GM12878 (cell line): ENCODE measurements at regions not wholly inside any gene's neighbourhood (a gene's known extent, or its start where the extent isn't known, plus 50 kb on each side); places are given as distances from the start of the nearest gene placed in this dataset.

Experiments used
- ATAC-seq: fragments of 200-7000 bp; cut with Tn5 transposase; 3 replicates; pipeline ENCODE4 v1.9.1; 2020; ENCODE audit warnings: mild to moderate bottlenecking, moderate library complexity
- BruUV-seq: library from RNA; stranded (reverse); fragments of 400-500 nt; replicated peaks from 2 replicates; lab custom pipeline; 2021; lab: Mats Ljungman, UMichigan
- CTCF ChIA-PET: fragments of 300-600 bp; sonication (Branson Sonifier 250); formaldehyde crosslinking; extraction: SDS; loops from one replicate; lab custom pipeline; 2021; ENCODE audit warnings: inconsistent platforms; lab: Yijun Ruan, JAX
- POLR2A ChIA-PET: fragments of 350-600 bp; formaldehyde crosslinking; extraction: SDS; loops from one replicate; lab custom pipeline; 2021; ENCODE audit warnings: inconsistent platforms; lab: Charles Lee
- RAD21 ChIA-PET: fragments of 300-600 bp; sonication (Branson Sonifier 250); formaldehyde crosslinking; loops from one replicate; lab custom pipeline; 2023; ENCODE audit warnings: antibody characterized with exemption; ENCODE audit not compliant: unreplicated experiment; lab: Charles Lee
- SMC1A ChIA-PET: fragments of 300-600 bp; sonication (Branson Sonifier 250); formaldehyde crosslinking; loops from one replicate; lab custom pipeline; 2023; ENCODE audit not compliant: unreplicated experiment, uncharacterized antibody; lab: Charles Lee
- DNase-seq: peaks from one replicate; pipeline ENCODE4 v3.0.0-alpha.2; 2011; ENCODE audit warnings: low read depth, low spot score
- FAIRE-seq: peaks from 3 replicates; lab custom pipeline; 2011; peaks lifted over from hg19 to GRCh38; lab: Jason Lieb, UNC
- H2AFZ ChIP-seq: 2 replicates; pipeline ENCODE4 v1.6.0; 2011; ENCODE audit warnings: low read depth, low read length, control low read depth; ENCODE audit not compliant: control insufficient read depth
- H3K27ac ChIP-seq: 2 replicates; pipeline ENCODE4 v1.5.1; 2011; ENCODE audit warnings: control low read depth; ENCODE audit not compliant: control insufficient read depth, insufficient read depth
- H3K27me3 ChIP-seq, 2 experiments: replicated peaks in 1 of 2; 2 replicates each; pipeline versions ENCODE4 v1.6.0 to v1.6.1; 2011; ENCODE audit warnings: low read length in 1 of 2; ENCODE audit not compliant: control insufficient read depth in 2 of 2, insufficient read depth in 2 of 2
- H3K36me3 ChIP-seq, 2 experiments: 2 replicates each; pipeline ENCODE4 v1.5.1; 2011; ENCODE audit warnings: low read length in 1 of 2; ENCODE audit not compliant: control insufficient read depth in 2 of 2, insufficient read depth in 2 of 2
- H3K4me1 ChIP-seq: 2 replicates; pipeline ENCODE4 v1.6.1; 2011; ENCODE audit warnings: mild to moderate bottlenecking, low read length, moderate library complexity, mixed read lengths; ENCODE audit not compliant: control insufficient read depth, insufficient read depth
- H3K4me2 ChIP-seq: 2 replicates; pipeline ENCODE4 v1.6.0; 2011; ENCODE audit warnings: control low read depth; ENCODE audit not compliant: control insufficient read depth, insufficient read depth
- H3K4me3 ChIP-seq: fragments of 200-600 bp; sonication (generic); 2 replicates; pipeline ENCODE4 v1.5.1; 2016
- H3K79me2 ChIP-seq: 2 replicates; pipeline ENCODE4 v1.6.0; 2011; ENCODE audit warnings: low read length; ENCODE audit not compliant: control insufficient read depth, insufficient read depth
- H3K9ac ChIP-seq: 2 replicates; pipeline ENCODE4 v1.8.0; 2011; ENCODE audit warnings: low read length, control low read depth, mixed read lengths; ENCODE audit not compliant: control insufficient read depth, insufficient read depth
- H3K9me3 ChIP-seq: replicated peaks from 3 replicates; pipeline ENCODE4 v1.5.1; 2011; ENCODE audit warnings: mild to moderate bottlenecking, low read length; ENCODE audit not compliant: control insufficient read depth, insufficient read depth
- H4K20me1 ChIP-seq: 2 replicates; pipeline ENCODE4 v1.6.0; 2011; ENCODE audit not compliant: control insufficient read depth, insufficient read depth
- BCL11A ChIP-seq: IDR thresholded peaks from 2 replicates; pipeline ENCODE4 v1.6.1; 2011; ENCODE audit warnings: low read depth, low read length
- ESRRA ChIP-seq: IDR thresholded peaks from 2 replicates; pipeline ENCODE4 v1.6.1; 2012; ENCODE audit warnings: mild to moderate bottlenecking, low read length, improper control_type of control experiment
- FOS ChIP-seq: IDR thresholded peaks from 3 replicates; pipeline ENCODE4 v1.6.1; 2011; ENCODE audit warnings: borderline replicate concordance; ENCODE audit not compliant: insufficient read length; ENCODE audit errors: extremely low read depth
- GABPA ChIP-seq: IDR thresholded peaks from 2 replicates; pipeline ENCODE4 v1.6.1; 2014; ENCODE audit warnings: antibody characterized with exemption, low read depth, mild to moderate bottlenecking, inconsistent platforms
- MEF2B ChIP-seq: fragments of 450-650 bp; IDR thresholded peaks from 2 replicates; pipeline ENCODE4 v1.6.1; 2018; ENCODE audit warnings: mild to moderate bottlenecking, moderate library complexity; ENCODE audit not compliant: partially characterized antibody, poor library complexity, severe bottlenecking
- MTA2 ChIP-seq: fragments of 450-650 bp; IDR thresholded peaks from 2 replicates; pipeline ENCODE4 v1.6.1; 2016; ENCODE audit warnings: low read depth, mild to moderate bottlenecking, moderate library complexity
- SP1 ChIP-seq: IDR thresholded peaks from one replicate; pipeline ENCODE4 v1.6.1; 2011; ENCODE audit warnings: low read depth, low read length
- SRF ChIP-seq, 2 experiments: IDR thresholded peaks; 2 replicates each; pipeline ENCODE4 v1.6.1; 2011; ENCODE audit warnings: low read depth in 2 of 2, low read length in 2 of 2, mild to moderate bottlenecking in 1 of 2, moderate library complexity in 1 of 2
- STAT1 ChIP-seq: fragments of 450-650 bp; conservative IDR thresholded peaks from 2 replicates; pipeline ENCODE4 v1.6.1; 2014; ENCODE audit warnings: antibody characterized with exemption, mild to moderate bottlenecking
- STAT3 ChIP-seq: IDR thresholded peaks from 2 replicates; pipeline ENCODE4 v1.6.1; 2011; ENCODE audit warnings: low read depth, low read length, improper control_type of control experiment
- ZSCAN29 ChIP-seq: fragments of 450-650 bp; IDR thresholded peaks from 2 replicates; pipeline ENCODE4 v1.6.1; 2017; ENCODE audit warnings: mild to moderate bottlenecking, moderate library complexity
- ZZZ3 ChIP-seq: IDR thresholded peaks from 2 replicates; pipeline ENCODE4 v1.6.1; 2011; ENCODE audit warnings: low read depth; ENCODE audit not compliant: control insufficient read depth, insufficient read length
- WGBS: methylation state at CpG from one replicate; pipeline ENCODE4 v1.1.6; 2016; ENCODE audit warnings: low lambda C conversion rate; ENCODE audit not compliant: insufficient replicate concordance, insufficient coverage; ENCODE audit errors: missing lambda C conversion rate; 5-methylcytosine and 5-hydroxymethylcytosine counted together
- in situ Hi-C: fragments of 300-500 bp; cut with MboI; formaldehyde crosslinking; loops from 9 replicates; pipeline ENCODE4 v1.14.3; 2018; ENCODE audit warnings: mixed read lengths
- intact Hi-C: fragments of 100-400 bp; cut with micrococcal nuclease; formaldehyde crosslinking; loops from one replicate; pipeline ENCODE4 v1.14.2; 2022; ENCODE audit not compliant: unreplicated experiment
- TF ChIP-seq, protein P1 (sequence below): fragments of 450-650 bp; IDR thresholded peaks from 2 replicates; pipeline ENCODE4 v1.6.1; 2017; ENCODE audit warnings: mild to moderate bottlenecking, low read depth, inconsistent platforms; ENCODE audit not compliant: poor library complexity, severe bottlenecking
- TF ChIP-seq, protein P2 (sequence below): fragments of 450-650 bp; IDR thresholded peaks from 2 replicates; pipeline ENCODE4 v1.6.1; 2018; ENCODE audit warnings: mild to moderate bottlenecking, low read depth, moderate library complexity; ENCODE audit not compliant: partially characterized antibody
- TF ChIP-seq, protein P3 (sequence below): fragments of 450-650 bp; formaldehyde crosslinking; IDR thresholded peaks from 2 replicates; pipeline ENCODE4 v1.4.0; 2022; ENCODE audit warnings: mild to moderate bottlenecking, moderate library complexity

DNA sequence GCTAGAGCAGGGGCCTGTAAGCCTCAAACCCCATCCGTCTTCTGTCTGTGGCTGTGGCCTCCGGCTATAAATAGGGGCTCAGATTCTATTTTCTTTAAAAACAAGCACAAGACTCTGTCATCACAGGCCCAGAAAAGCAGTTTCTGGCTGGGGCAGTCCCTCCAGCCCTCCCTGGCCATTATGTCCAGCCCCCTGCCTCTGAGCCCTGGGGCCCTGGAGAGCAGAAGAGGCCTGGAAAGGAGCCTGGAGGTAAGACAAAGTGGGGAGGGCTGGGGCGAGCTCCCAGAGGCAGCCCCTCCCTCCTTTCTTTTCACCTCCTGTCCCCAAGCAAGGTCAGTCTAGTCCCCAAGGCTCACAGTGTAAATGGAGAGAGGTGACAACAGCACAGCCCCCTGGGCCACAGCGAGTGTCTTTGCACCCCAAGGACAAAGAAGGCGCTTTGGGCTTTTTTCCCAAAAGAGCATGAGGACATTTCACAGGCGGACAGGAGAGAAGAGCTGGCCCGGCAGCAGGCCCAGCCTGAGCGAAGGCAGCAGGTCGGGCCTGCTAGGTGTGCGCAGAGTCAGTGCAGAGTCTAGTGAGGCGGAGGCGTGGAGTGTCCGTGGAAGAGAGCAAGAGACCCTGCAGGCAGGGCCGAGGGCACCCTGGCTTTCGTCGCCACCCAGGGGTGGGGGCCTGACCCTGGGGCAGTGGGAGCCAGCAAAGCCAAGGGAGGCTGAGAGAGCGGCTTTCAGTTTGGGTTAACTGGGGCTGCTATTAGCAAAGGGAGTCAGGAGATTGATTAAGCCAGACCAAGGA, 188.3 kb downstream of the TBC1D2B start:
- intact Hi-C loops, result no loop called here
- H3K4me2 ChIP-seq, result no peak overlapping the region
- ChIA-PET POLR2A (no interaction called here), RAD21 (no interaction called here), CTCF (interaction anchor here (0.8 kb wide), 1 partner anchor 11 kb away, joined by 4 read pairs; no protein-coding TSS in a partner anchor), SMC1A (interaction anchor here (0.9 kb wide), 1 partner anchor 256 kb away, joined by 3 read pairs; no protein-coding TSS in a partner anchor)
- WGBS, result 30% methylated on average over 17 of the region's 17 CpGs
- H3K79me2 ChIP-seq, result no peaks in the 10 kb centered on the region
- FAIRE-seq, result no peak
- in situ Hi-C loops, result no loop called here
- H3K4me1 ChIP-seq, result peaks cover 2% of the 10 kb centered on the region; the same call in 1 of the 2 replicates
- no peak overlapping the region for H3K9ac ChIP-seq
- H3K36me3 ChIP-seq, result no peaks in the 10 kb centered on the region
- no peak overlapping the region for H3K4me3 ChIP-seq
- H3K27ac ChIP-seq, result no peak overlapping the region
- H2AFZ ChIP-seq, result no peak overlapping the region
- H4K20me1 ChIP-seq, result no peaks in the 10 kb centered on the region
- no TSS peak for BruUV-seq
- no peaks in the 10 kb centered on the region for H3K27me3 ChIP-seq
- H3K9me3 ChIP-seq, result no peaks in the 10 kb centered on the region
- DNase-seq, result no peak
- 0 out of 3 replicates have a peak, but pooled peaks have one; percentile 2 for ATAC-seq
- TF ChIP-seq GABPA (no peak), STAT1 (no peak), BCL11A (no peak), ZSCAN29 (no peak), STAT3 (no peak), SP1 (no peak), ZZZ3 (no peak), ESRRA (no peak), MEF2B (peak; percentile 84), FOS (no peak), MTA2 (peak; percentile 45; the same call in 1 of the 2 replicates), SRF (IDR thresholded peaks at IDR 0.05; ENCODE audit: low read depth in 2 of 2, low read length in 2 of 2) (no peak)
- TF ChIP-seq, protein P1, sequence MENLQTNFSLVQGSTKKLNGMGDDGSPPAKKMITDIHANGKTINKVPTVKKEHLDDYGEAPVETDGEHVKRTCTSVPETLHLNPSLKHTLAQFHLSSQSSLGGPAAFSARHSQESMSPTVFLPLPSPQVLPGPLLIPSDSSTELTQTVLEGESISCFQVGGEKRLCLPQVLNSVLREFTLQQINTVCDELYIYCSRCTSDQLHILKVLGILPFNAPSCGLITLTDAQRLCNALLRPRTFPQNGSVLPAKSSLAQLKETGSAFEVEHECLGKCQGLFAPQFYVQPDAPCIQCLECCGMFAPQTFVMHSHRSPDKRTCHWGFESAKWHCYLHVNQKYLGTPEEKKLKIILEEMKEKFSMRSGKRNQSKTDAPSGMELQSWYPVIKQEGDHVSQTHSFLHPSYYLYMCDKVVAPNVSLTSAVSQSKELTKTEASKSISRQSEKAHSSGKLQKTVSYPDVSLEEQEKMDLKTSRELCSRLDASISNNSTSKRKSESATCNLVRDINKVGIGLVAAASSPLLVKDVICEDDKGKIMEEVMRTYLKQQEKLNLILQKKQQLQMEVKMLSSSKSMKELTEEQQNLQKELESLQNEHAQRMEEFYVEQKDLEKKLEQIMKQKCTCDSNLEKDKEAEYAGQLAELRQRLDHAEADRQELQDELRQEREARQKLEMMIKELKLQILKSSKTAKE, result peak; percentile 25
- TF ChIP-seq, protein P2, sequence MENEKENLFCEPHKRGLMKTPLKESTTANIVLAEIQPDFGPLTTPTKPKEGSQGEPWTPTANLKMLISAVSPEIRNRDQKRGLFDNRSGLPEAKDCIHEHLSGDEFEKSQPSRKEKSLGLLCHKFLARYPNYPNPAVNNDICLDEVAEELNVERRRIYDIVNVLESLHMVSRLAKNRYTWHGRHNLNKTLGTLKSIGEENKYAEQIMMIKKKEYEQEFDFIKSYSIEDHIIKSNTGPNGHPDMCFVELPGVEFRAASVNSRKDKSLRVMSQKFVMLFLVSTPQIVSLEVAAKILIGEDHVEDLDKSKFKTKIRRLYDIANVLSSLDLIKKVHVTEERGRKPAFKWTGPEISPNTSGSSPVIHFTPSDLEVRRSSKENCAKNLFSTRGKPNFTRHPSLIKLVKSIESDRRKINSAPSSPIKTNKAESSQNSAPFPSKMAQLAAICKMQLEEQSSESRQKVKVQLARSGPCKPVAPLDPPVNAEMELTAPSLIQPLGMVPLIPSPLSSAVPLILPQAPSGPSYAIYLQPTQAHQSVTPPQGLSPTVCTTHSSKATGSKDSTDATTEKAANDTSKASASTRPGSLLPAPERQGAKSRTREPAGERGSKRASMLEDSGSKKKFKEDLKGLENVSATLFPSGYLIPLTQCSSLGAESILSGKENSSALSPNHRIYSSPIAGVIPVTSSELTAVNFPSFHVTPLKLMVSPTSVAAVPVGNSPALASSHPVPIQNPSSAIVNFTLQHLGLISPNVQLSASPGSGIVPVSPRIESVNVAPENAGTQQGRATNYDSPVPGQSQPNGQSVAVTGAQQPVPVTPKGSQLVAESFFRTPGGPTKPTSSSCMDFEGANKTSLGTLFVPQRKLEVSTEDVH, result no peak
- TF ChIP-seq, protein P3, sequence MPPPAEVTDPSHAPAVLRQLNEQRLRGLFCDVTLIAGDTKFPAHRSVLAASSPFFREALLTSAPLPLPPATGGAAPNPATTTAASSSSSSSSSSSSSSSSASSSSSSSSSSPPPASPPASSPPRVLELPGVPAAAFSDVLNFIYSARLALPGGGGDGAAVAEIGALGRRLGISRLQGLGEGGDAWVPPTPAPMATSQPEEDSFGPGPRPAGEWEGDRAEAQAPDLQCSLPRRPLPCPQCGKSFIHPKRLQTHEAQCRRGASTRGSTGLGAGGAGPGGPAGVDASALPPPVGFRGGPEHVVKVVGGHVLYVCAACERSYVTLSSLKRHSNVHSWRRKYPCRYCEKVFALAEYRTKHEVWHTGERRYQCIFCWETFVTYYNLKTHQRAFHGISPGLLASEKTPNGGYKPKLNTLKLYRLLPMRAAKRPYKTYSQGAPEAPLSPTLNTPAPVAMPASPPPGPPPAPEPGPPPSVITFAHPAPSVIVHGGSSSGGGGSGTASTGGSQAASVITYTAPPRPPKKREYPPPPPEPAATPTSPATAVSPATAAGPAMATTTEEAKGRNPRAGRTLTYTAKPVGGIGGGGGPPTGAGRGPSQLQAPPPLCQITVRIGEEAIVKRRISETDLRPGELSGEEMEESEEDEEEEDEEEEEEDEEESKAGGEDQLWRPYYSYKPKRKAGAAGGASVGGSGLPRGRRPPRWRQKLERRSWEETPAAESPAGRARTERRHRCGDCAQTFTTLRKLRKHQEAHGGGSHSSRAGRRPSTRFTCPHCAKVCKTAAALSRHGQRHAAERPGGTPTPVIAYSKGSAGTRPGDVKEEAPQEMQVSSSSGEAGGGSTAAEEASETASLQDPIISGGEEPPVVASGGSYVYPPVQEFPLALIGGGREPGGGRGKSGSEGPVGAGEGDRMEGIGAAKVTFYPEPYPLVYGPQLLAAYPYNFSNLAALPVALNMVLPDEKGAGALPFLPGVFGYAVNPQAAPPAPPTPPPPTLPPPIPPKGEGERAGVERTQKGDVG, result no peak
